PFSK-1 (cell line): ENCODE measurements at regions not wholly inside any gene's neighbourhood (a gene's known extent, or its start where the extent isn't known, plus 50 kb on each side); places are given as distances from the start of the nearest gene placed in this dataset.

Experiments
- FOXP2 ChIP-seq: optimal IDR thresholded peaks from 2 replicates; pipeline ENCODE3; 2011; ENCODE audit warnings: borderline replicate concordance, control low read depth, inconsistent platforms; ENCODE audit not compliant: insufficient read depth; ENCODE audit errors: extremely low read length, extremely low read depth
- POLR2AphosphoS5 ChIP-seq: IDR thresholded peaks from 2 replicates; pipeline ENCODE4 v1.6.1; 2012; ENCODE audit warnings: low read depth, mild to moderate bottlenecking, control low read depth, low read length, moderate library complexity
- REST ChIP-seq, 2 experiments: IDR thresholded peaks; 2 replicates each; pipeline versions ENCODE4 v1.6.1 to v1.8.0; 2011 to 2012; ENCODE audit warnings: low read depth in 2 of 2, low read length in 2 of 2, control low read depth in 1 of 2, inconsistent platforms in 1 of 2, mild to moderate bottlenecking in 1 of 2, moderate library complexity in 1 of 2; ENCODE audit not compliant: insufficient read depth in 1 of 2
- SIN3A ChIP-seq: IDR thresholded peaks from 2 replicates; pipeline ENCODE4 v1.6.1; 2012; ENCODE audit warnings: mild to moderate bottlenecking, low read length, moderate library complexity, borderline replicate concordance; ENCODE audit not compliant: insufficient read depth
- TAF1 ChIP-seq: IDR thresholded peaks from 2 replicates; pipeline ENCODE4 v1.6.1; 2012; ENCODE audit warnings: low read length, control low read depth, borderline replicate concordance; ENCODE audit not compliant: insufficient read depth

GRCh38 chr10:93211991-93212390 is 138.3 kb downstream of the CYP26A1 start:
- TF ChIP-seq REST (IDR thresholded peaks at IDR 0.05; ENCODE audit: insufficient read depth in 1 of 2, low read depth in 2 of 2, low read length in 2 of 2) (no peak), POLR2AphosphoS5 (no peak), TAF1 (no peak), SIN3A (no peak), FOXP2 (no peak)
